ENCODE measurements at regions not wholly inside any gene's neighbourhood (a gene's known extent, or its start where the extent isn't known, plus 50 kb on each side); places are given as distances from the start of the nearest gene placed in this dataset.
A peak's percentile ranks its signal among the peaks of the same experiment; 100 is the strongest.

- no peaks in the 10 kb centered on the region for H3K9me3 ChIP-seq
- no peaks in the 10 kb centered on the region for H3K9me2 ChIP-seq
- H3F3A ChIP-seq (replicated peaks; ENCODE audit: insufficient read depth), result no peaks in the 10 kb centered on the region
- H3K36me3 ChIP-seq (replicated peaks in 1 of 2; ENCODE audit: control insufficient read depth in 1 of 2, insufficient read depth in 2 of 2, low read length in 1 of 2), result no peaks in the 10 kb centered on the region
- POLR2A ChIA-PET, result no interaction called here
- CTCF ChIA-PET, result interaction anchor here (0.5 to 1.3 kb wide), 4 partner anchors 11 to 931 kb away, joined by 3 to 4 read pairs (median 3); no protein-coding TSS in a partner anchor
- H3K9ac ChIP-seq, result no peak overlapping the region
- H3K79me2 ChIP-seq (ENCODE audit: insufficient read depth), result no peaks in the 10 kb centered on the region
- no peak for TF ChIP-seq RFX5 (IDR thresholded peaks at IDR 0.05; ENCODE audit: low read length)
- TF ChIP-seq RAD21 (IDR thresholded peaks at IDR 0.05; ENCODE audit: low read length), result 0 out of 2 replicates have a peak, but pooled peaks have one; percentile 8
- H3K4me3 ChIP-seq (ENCODE audit: low read depth in 2 of 2, low read length in 1 of 2), result no peak overlapping the region
- peak; percentile 27 for DNase-seq
- peak overlapping the region in 1 of 2 experiments; percentile 16; a peak in 1 of 4 replicates for H3K27ac ChIP-seq (ENCODE audit: low read depth in 2 of 2, low read length in 1 of 2)
- H3K27me3 ChIP-seq (ENCODE audit: insufficient read depth), result no peaks in the 10 kb centered on the region
- 21% methylated on average over 4 of the region's 4 CpGs for WGBS (ENCODE audit: low lambda C conversion rate)
- H2AFZ ChIP-seq (ENCODE audit: low read depth), result no peak overlapping the region
- H4K20me1 ChIP-seq (ENCODE audit: insufficient read depth), result no peaks in the 10 kb centered on the region
- H3K4me1 ChIP-seq (ENCODE audit: control insufficient read depth in 1 of 2, insufficient read depth in 2 of 2, low read depth in 1 of 2, low read length in 1 of 2), result peaks cover 0 to 5% of the 10 kb centered on the region in 2 experiments; a peak in 1 of 4 replicates
- H3K4me2 ChIP-seq, result no peak overlapping the region
Observed at GRCh38 chr19:31613683-31614219, 264.5 kb upstream of the TSHZ3 start.

- Histone ChIP-seq H3K27me3 (ENCODE audit: insufficient read depth) (no peaks in the 10 kb centered on the region), H3K9me3 (no peaks in the 10 kb centered on the region), H4K20me1 (ENCODE audit: insufficient read depth) (no peaks in the 10 kb centered on the region), H3K4me2 (no peak overlapping the region), H3K4me3 (ENCODE audit: low read depth in 2 of 2, low read length in 1 of 2) (no peak overlapping the region), H3K9ac (no peak overlapping the region), H3K36me3 (replicated peaks in 1 of 2; ENCODE audit: control insufficient read depth in 1 of 2, insufficient read depth in 2 of 2, low read length in 1 of 2) (no peaks in the 10 kb centered on the region), H3K9me2 (no peaks in the 10 kb centered on the region), H3F3A (replicated peaks; ENCODE audit: insufficient read depth) (no peaks in the 10 kb centered on the region), H3K27ac (ENCODE audit: low read depth in 2 of 2, low read length in 1 of 2) (no peak overlapping the region), H3K79me2 (ENCODE audit: insufficient read depth) (no peaks in the 10 kb centered on the region), H3K4me1 (ENCODE audit: control insufficient read depth in 1 of 2, insufficient read depth in 2 of 2, low read depth in 1 of 2, low read length in 1 of 2) (peaks cover 0 to 5% of the 10 kb centered on the region in 2 experiments; a peak in 1 of 4 replicates), H2AFZ (ENCODE audit: low read depth) (no peak overlapping the region)
- CTCF ChIA-PET, result no interaction called here
- WGBS (ENCODE audit: low lambda C conversion rate), result 21% methylated on average over 3 of the region's 3 CpGs
- POLR2A ChIA-PET, result no interaction called here
- no peak for DNase-seq
- TF ChIP-seq NRF1 (IDR thresholded peaks at IDR 0.05; ENCODE audit: low read depth, low read length) (no peak), IRF3 (IDR thresholded peaks at IDR 0.05; ENCODE audit: low read depth, low read length) (no peak), FOSL2 (IDR thresholded peaks at IDR 0.05; ENCODE audit: borderline replicate concordance, low read depth) (no peak), FOXM1 (IDR thresholded peaks at IDR 0.05; ENCODE audit: low read depth) (no peak), FOXJ3 (CRISPR knock-in tag; IDR thresholded peaks at IDR 0.05) (no peak)
Observed at GRCh38 chr19:31616031-31616430, 266.8 kb upstream of the TSHZ3 start.

- H3K4me3 ChIP-seq (ENCODE audit: low read depth in 2 of 2, low read length in 1 of 2), result no peak overlapping the region
- no peak overlapping the region for H3K27ac ChIP-seq (ENCODE audit: low read depth in 2 of 2, low read length in 1 of 2)
- POLR2A ChIA-PET, result no interaction called here
- no peak overlapping the region for H3K4me2 ChIP-seq
- H3K4me1 ChIP-seq (ENCODE audit: control insufficient read depth in 1 of 2, insufficient read depth in 2 of 2, low read depth in 1 of 2, low read length in 1 of 2), result peaks cover 0 to 5% of the 10 kb centered on the region in 2 experiments; a peak in 1 of 4 replicates
- no peak for DNase-seq
- no peak overlapping the region for H2AFZ ChIP-seq (ENCODE audit: low read depth)
- CTCF ChIA-PET, result no interaction called here
- no peak overlapping the region for H3K9ac ChIP-seq
- no peaks in the 10 kb centered on the region for H3K9me2 ChIP-seq
- H3K27me3 ChIP-seq (ENCODE audit: insufficient read depth), result no peaks in the 10 kb centered on the region
- H4K20me1 ChIP-seq (ENCODE audit: insufficient read depth), result no peaks in the 10 kb centered on the region
- no peaks in the 10 kb centered on the region for H3K79me2 ChIP-seq (ENCODE audit: insufficient read depth)
- H3K36me3 ChIP-seq (replicated peaks in 1 of 2; ENCODE audit: control insufficient read depth in 1 of 2, insufficient read depth in 2 of 2, low read length in 1 of 2), result no peaks in the 10 kb centered on the region
- no peaks in the 10 kb centered on the region for H3F3A ChIP-seq (replicated peaks; ENCODE audit: insufficient read depth)
- no peaks in the 10 kb centered on the region for H3K9me3 ChIP-seq
- WGBS (ENCODE audit: low lambda C conversion rate), result 8% methylated on average over 4 of the region's 4 CpGs
- TF ChIP-seq YY1 (IDR thresholded peaks at IDR 0.05; ENCODE audit: low read depth) (no peak), IRF3 (IDR thresholded peaks at IDR 0.05; ENCODE audit: low read depth, low read length) (no peak), FOSL2 (IDR thresholded peaks at IDR 0.05; ENCODE audit: borderline replicate concordance, low read depth) (no peak), NFIC (IDR thresholded peaks at IDR 0.05; ENCODE audit: borderline replicate concordance) (no peak), REST (IDR thresholded peaks at IDR 0.05; ENCODE audit: low read depth, low read length) (no peak), TEAD4 (IDR thresholded peaks at IDR 0.05; ENCODE audit: borderline replicate concordance, insufficient read depth) (no peak), GABPA (IDR thresholded peaks at IDR 0.05; ENCODE audit: low read depth) (no peak), GATA2 (CRISPR knock-in tag; IDR thresholded peaks at IDR 0.05) (no peak), TAF1 (IDR thresholded peaks at IDR 0.05; ENCODE audit: borderline replicate concordance, low read depth, low read length) (no peak), TCF12 (IDR thresholded peaks at IDR 0.05) (no peak), MAX (IDR thresholded peaks at IDR 0.05; ENCODE audit: low read depth) (no peak)
Observed at GRCh38 chr19:31617010-31617585, 267.9 kb upstream of the TSHZ3 start.

All from SK-N-SH (cell line).